Spleen (tissue), 11 donors: ENCODE measurements at regions not wholly inside any gene's neighbourhood (a gene's known extent, or its start where the extent isn't known, plus 50 kb on each side); places are given as distances from the start of the nearest gene placed in this dataset.

Source experiments
- DNase-seq: peaks from one replicate; pipeline ENCODE4 v3.0.0-alpha.2; 2020
- H3K27ac ChIP-seq, 8 donors: fragments of 200-600 bp; sonication (generic) in 7 of 8; 1 replicate in 4 of 8; 2 replicates in 4 of 8; pipeline versions ENCODE4 v1.5.0 to v1.8.0; 2016 to 2021; ENCODE audit warnings: inconsistent platforms in 4 of 8, mild to moderate bottlenecking in 4 of 8, moderate library complexity in 1 of 8
- H3K27me3 ChIP-seq, 7 donors: fragments of 200-600 bp; sonication (generic) in 6 of 7; replicated peaks in 1 of 7; 1 replicate in 4 of 7; 2 replicates in 3 of 7; pipeline versions ENCODE4 v1.5.0 to v1.8.0; 2016 to 2021; ENCODE audit warnings: inconsistent platforms in 3 of 7, mild to moderate bottlenecking in 1 of 7
- H3K36me3 ChIP-seq, 6 donors: fragments of 200-600 bp; sonication (generic) in 5 of 6; 1 replicate in 4 of 6; 2 replicates in 2 of 6; pipeline versions ENCODE4 v1.5.0 to v1.8.0; 2016 to 2021; ENCODE audit warnings: inconsistent platforms in 2 of 6
- H3K4me1 ChIP-seq, 6 donors: fragments of 200-600 bp; sonication (generic) in 5 of 6; 1 replicate in 3 of 6; 2 replicates in 3 of 6; pipeline versions ENCODE4 v1.5.0 to v1.8.0; 2016 to 2021; ENCODE audit warnings: inconsistent platforms in 3 of 6
- H3K4me3 ChIP-seq, 8 donors: fragments of 200-600 bp; sonication (generic) in 7 of 8; 1 replicate in 4 of 8; 2 replicates in 4 of 8; pipeline versions ENCODE4 v1.5.0 to v1.8.0; 2016 to 2021; ENCODE audit warnings: inconsistent platforms in 4 of 8, mild to moderate bottlenecking in 4 of 8, moderate library complexity in 2 of 8
- H3K9me3 ChIP-seq, 8 donors: fragments of 200-600 bp; sonication (generic) in 7 of 8; 1 replicate in 4 of 8; 2 replicates in 4 of 8; pipeline versions ENCODE4 v1.5.0 to v1.8.0; 2016 to 2021; ENCODE audit warnings: inconsistent platforms in 4 of 8
- CTCF ChIP-seq, 11 experiments: fragments of 200-600 bp in 7 of 11; fragments of 450-650 bp in 4 of 11; sonication (generic) in 4 of 11; IDR thresholded peaks in 8 of 11; conservative IDR thresholded peaks in 3 of 11; 1 replicate in 7 of 11; 2 replicates in 4 of 11; pipeline versions ENCODE4 v1.4.0 to v1.8.0; 2016 to 2021; ENCODE audit warnings: antibody characterized with exemption in 11 of 11, inconsistent platforms in 4 of 11, mild to moderate bottlenecking in 1 of 11
- POLR2A ChIP-seq, 3 donors: fragments of 450-650 bp; IDR thresholded peaks; one replicate each; pipeline ENCODE4 v1.5.1; 2017; ENCODE audit warnings: antibody characterized with exemption in 3 of 3, mild to moderate bottlenecking in 1 of 3
- POLR2AphosphoS5 ChIP-seq, 3 donors: sonication (generic); formaldehyde crosslinking; IDR thresholded peaks; one replicate each; pipeline ENCODE4 v1.5.1; 2017; ENCODE audit warnings: antibody characterized with exemption in 3 of 3
- WGBS, 5 donors: extraction: QIAGEN DNeasy Blood & Tissue Kit in 3 of 5; methylation state at CpG; one replicate each; pipeline versions ENCODE4 v1.1.5 to v1.1.7; 2013 to 2018; 5-methylcytosine and 5-hydroxymethylcytosine counted together
- intact Hi-C: fragments of 100-400 bp; cut with DNase I; formaldehyde crosslinking; loops from one replicate; pipeline ENCODE4 v1.15.0; 2023; ENCODE audit warnings: low total_unique reads
- donor health status: healthy with polysubstance abuse.
- donor health status: DM: no; HTN: no; CAD: no; lungs with moderate emphysema.
- donor health status: DM: no; HTN: no; CAD: no.
- donor health status: Bipolar disorder and iron deficiency.
- donor health status: healthy.
- donor health status: DM: no; HTN: no; CAD: no.
- donor health status: DM: yes; HTN: yes; CAD: no.

- Histone ChIP-seq H3K27me3 (peaks cover 0 to 6% (median 0%) of the 10 kb centered on the region in 7 donors), H3K9me3 (peaks cover 0 to 5% (median 0%) of the 10 kb centered on the region in 8 donors), H3K27ac (peak overlapping the region in 6 of 8 donors; percentile 9 to 71 (median 40)), H3K36me3 (no peaks in the 10 kb centered on the region), H3K4me3 (no peak overlapping the region), H3K4me1 (peaks cover 0 to 3% (median 0%) of the 10 kb centered on the region in 6 donors)
- DNase-seq = no peak
- WGBS, 5 donors = 85 to 93% (median 90%) methylated on average over 11 of the region's 11 CpGs
- intact Hi-C loops = no loop called here
- TF ChIP-seq CTCF (IDR thresholded peaks at IDR 0.05 in 8 of 11, conservative IDR thresholded peaks at IDR 0.05 in 3 of 11) (no peak), POLR2AphosphoS5 (IDR thresholded peaks at IDR 0.05) (no peak), POLR2A (IDR thresholded peaks at IDR 0.05) (no peak)
Observed at GRCh38 chr6:169140986-169141495, 112.6 kb downstream of the THBS2 start.

GRCh38 chr6:169139179-169139971 is 114.3 kb downstream of the THBS2 start:
- H3K9me3 ChIP-seq = peaks cover 0 to 5% (median 0%) of the 10 kb centered on the region in 8 donors
- no peak overlapping the region for H3K27ac ChIP-seq
- H3K4me3 ChIP-seq = no peak overlapping the region
- intact Hi-C loops = no loop called here
- no peaks in the 10 kb centered on the region for H3K36me3 ChIP-seq
- WGBS, 5 donors = 91 to 96% (median 92%) methylated on average over 37 to 50 of the region's 50 CpGs
- DNase-seq = no peak
- peaks cover 0 to 2% (median 0%) of the 10 kb centered on the region in 7 donors for H3K27me3 ChIP-seq
- peaks cover 0 to 3% (median 0%) of the 10 kb centered on the region in 6 donors for H3K4me1 ChIP-seq
- TF ChIP-seq POLR2AphosphoS5 (IDR thresholded peaks at IDR 0.05) (no peak), POLR2A (IDR thresholded peaks at IDR 0.05) (no peak), CTCF (IDR thresholded peaks at IDR 0.05 in 8 of 11, conservative IDR thresholded peaks at IDR 0.05 in 3 of 11) (no peak)

GRCh38 chr6:169132352-169132940 is 121.2 kb downstream of the THBS2 start:
- WGBS, 5 donors = 72 to 88% (median 87%) methylated on average over 3 of the region's 3 CpGs
- Histone ChIP-seq H3K9me3 (peaks cover 0 to 6% (median 0%) of the 10 kb centered on the region in 8 donors), H3K36me3 (no peaks in the 10 kb centered on the region), H3K4me1 (no peaks in the 10 kb centered on the region), H3K4me3 (no peak overlapping the region), H3K27ac (no peak overlapping the region), H3K27me3 (no peaks in the 10 kb centered on the region)
- no peak for TF ChIP-seq POLR2A (IDR thresholded peaks at IDR 0.05)
- no peak for TF ChIP-seq CTCF (IDR thresholded peaks at IDR 0.05 in 8 of 11, conservative IDR thresholded peaks at IDR 0.05 in 3 of 11)
- no peak for TF ChIP-seq POLR2AphosphoS5 (IDR thresholded peaks at IDR 0.05)
- intact Hi-C loops = no loop called here
- DNase-seq = no peak

- Histone ChIP-seq H3K4me1 (no peaks in the 10 kb centered on the region), H3K36me3 (no peaks in the 10 kb centered on the region), H3K27me3 (no peaks in the 10 kb centered on the region), H3K27ac (no peak overlapping the region), H3K4me3 (no peak overlapping the region), H3K9me3 (peaks cover 0 to 6% (median 0%) of the 10 kb centered on the region in 8 donors)
- DNase-seq = no peak
- TF ChIP-seq CTCF (IDR thresholded peaks at IDR 0.05 in 8 of 11, conservative IDR thresholded peaks at IDR 0.05 in 3 of 11) (no peak), POLR2AphosphoS5 (IDR thresholded peaks at IDR 0.05) (no peak), POLR2A (IDR thresholded peaks at IDR 0.05) (no peak)
- 69 to 100% (median 80%) methylated on average over 3 of the region's 3 CpGs for WGBS, 5 donors
- intact Hi-C loops = no loop called here
Observed at GRCh38 chr6:169131390-169131789, 122.3 kb downstream of the THBS2 start.
